GM18508 (cell line): ENCODE measurements at regions not wholly inside any gene's neighbourhood (a gene's known extent, or its start where the extent isn't known, plus 50 kb on each side); places are given as distances from the start of the nearest gene placed in this dataset.
"Not testable (repeated sequence)": the region's sequence is repeated elsewhere in the genome, so short reads cannot be mapped to it uniquely, and the experiment has no call there.

Experiments used
- ATAC-seq: cut with Tn5 transposase; IDR thresholded peaks from one replicate; pipeline ENCODE4 v1.9.1; 2021; ENCODE audit warnings: moderate number of reproducible peaks; ENCODE audit not compliant: insufficient read depth, unreplicated experiment

- ATAC-seq: no peak
Observed at GRCh38 chr11:109480251-109480650, 58.3 kb downstream of the C11orf87 start.

GRCh38 chr11:109486129-109486528 is 64.1 kb downstream of the C11orf87 start:
- ATAC-seq: no peak

- ATAC-seq: no peak
Observed at GRCh38 chr11:109490953-109491635, 69.1 kb downstream of the C11orf87 start.

- no peak for ATAC-seq
Observed at GRCh38 chr11:109506115-109506514, 84.1 kb downstream of the C11orf87 start.

GRCh38 chr11:109507331-109507730 is 85.3 kb downstream of the C11orf87 start:
- ATAC-seq: no peak

- no peak for ATAC-seq
Observed at GRCh38 chr11:109507836-109508561, 86.0 kb downstream of the C11orf87 start.

- no peak for ATAC-seq
Observed at GRCh38 chr11:109508943-109509342, 87.0 kb downstream of the C11orf87 start.

GRCh38 chr11:109510316-109510715 is 88.3 kb downstream of the C11orf87 start:
- ATAC-seq: no peak

GRCh38 chr11:109511598-109511997 is 89.6 kb downstream of the C11orf87 start:
- no peak for ATAC-seq

- ATAC-seq: no peak
Observed at GRCh38 chr11:109512249-109512648, 90.3 kb downstream of the C11orf87 start.

GRCh38 chr11:109512680-109513079 is 90.7 kb downstream of the C11orf87 start:
- no peak for ATAC-seq

GRCh38 chr11:109514313-109515018 is 92.5 kb downstream of the C11orf87 start:
- no peak for ATAC-seq

- ATAC-seq: no peak
Observed at GRCh38 chr11:109519253-109519652, 97.3 kb downstream of the C11orf87 start.

GRCh38 chr11:109521571-109522086 is 99.6 kb downstream of the C11orf87 start:
- ATAC-seq: no peak

- ATAC-seq: no peak
Observed at GRCh38 chr11:109522116-109522755, 100.2 kb downstream of the C11orf87 start.

GRCh38 chr11:109525636-109526035 is 103.6 kb downstream of the C11orf87 start:
- ATAC-seq: not testable (repeated sequence)

GRCh38 chr11:109526061-109526460 is 104.1 kb downstream of the C11orf87 start:
- no peak for ATAC-seq

- ATAC-seq: no peak
Observed at GRCh38 chr11:109526931-109527330, 104.9 kb downstream of the C11orf87 start.

- no peak for ATAC-seq
Observed at GRCh38 chr11:109527496-109527895, 105.5 kb downstream of the C11orf87 start.

GRCh38 chr11:109547356-109548027 is 125.5 kb downstream of the C11orf87 start:
- no peak for ATAC-seq
